Liver (tissue), 8 donors: ENCODE measurements at regions not wholly inside any gene's neighbourhood (a gene's known extent, or its start where the extent isn't known, plus 50 kb on each side); places are given as distances from the start of the nearest gene placed in this dataset.

Experiments used
- DNase-seq: peaks from one replicate; pipeline ENCODE4 v3.0.0-alpha.2; 2017; ENCODE audit warnings: low spot score
- H3K27ac ChIP-seq, 2 donors: one replicate each; pipeline ENCODE4 v1.7.0; 2013; ENCODE audit warnings: inconsistent platforms in 2 of 2, low read length in 2 of 2, control low read depth in 1 of 2, low read depth in 1 of 2, mild to moderate bottlenecking in 1 of 2
- H3K27me3 ChIP-seq, 4 donors: one replicate each; pipeline versions ENCODE4 v1.6.1 to v1.7.0; 2013; ENCODE audit warnings: low read length in 3 of 4, inconsistent platforms in 1 of 4, mild to moderate bottlenecking in 1 of 4, moderate library complexity in 1 of 4; ENCODE audit not compliant: control insufficient read depth in 4 of 4, insufficient read depth in 4 of 4
- H3K36me3 ChIP-seq, 4 donors: one replicate each; pipeline versions ENCODE4 v1.6.1 to v1.7.0; 2013; ENCODE audit warnings: low read length in 3 of 4, mild to moderate bottlenecking in 3 of 4, low read depth in 1 of 4, moderate library complexity in 1 of 4; ENCODE audit not compliant: control insufficient read depth in 4 of 4, insufficient read depth in 3 of 4
- H3K4me1 ChIP-seq, 4 donors: one replicate each; pipeline versions ENCODE4 v1.6.1 to v1.7.0; 2013; ENCODE audit warnings: low read length in 3 of 4, mild to moderate bottlenecking in 3 of 4, moderate library complexity in 1 of 4; ENCODE audit not compliant: control insufficient read depth in 4 of 4, insufficient read depth in 4 of 4
- H3K4me3 ChIP-seq, 3 donors: one replicate each; pipeline versions ENCODE4 v1.6.1 to v1.7.0; 2013; ENCODE audit warnings: low read length in 3 of 3, control low read depth in 1 of 3, low read depth in 1 of 3, mild to moderate bottlenecking in 1 of 3
- H3K9ac ChIP-seq, 2 donors: one replicate each; pipeline ENCODE4 v1.7.0; 2013; ENCODE audit warnings: low read length in 2 of 2, mild to moderate bottlenecking in 2 of 2, moderate library complexity in 2 of 2, control low read depth in 1 of 2, low read depth in 1 of 2
- H3K9me3 ChIP-seq, 4 donors: one replicate each; pipeline versions ENCODE4 v1.6.1 to v1.7.0; 2013; ENCODE audit warnings: low read length in 3 of 4; ENCODE audit not compliant: control insufficient read depth in 4 of 4
- ATF3 ChIP-seq: IDR thresholded peaks from 2 replicates; pipeline ENCODE4 v1.6.1; 2016; ENCODE audit warnings: antibody characterized with exemption
- CTCF ChIP-seq: fragments of 150-350 bp; IDR thresholded peaks from 2 replicates; pipeline ENCODE4 v1.5.1; 2017; ENCODE audit warnings: improper control_type of control experiment, low read depth, low read length; ENCODE audit not compliant: missing input control
- EGR1 ChIP-seq, 2 donors: IDR thresholded peaks; 2 replicates each; pipeline ENCODE4 v1.6.1; 2016 to 2018; ENCODE audit warnings: antibody characterized with exemption in 2 of 2, low read depth in 2 of 2
- FOXA1 ChIP-seq: IDR thresholded peaks from 2 replicates; pipeline ENCODE4 v1.6.1; 2016; ENCODE audit warnings: antibody characterized with exemption
- FOXA2 ChIP-seq: IDR thresholded peaks from 2 replicates; pipeline ENCODE4 v1.6.1; 2016; ENCODE audit warnings: antibody characterized with exemption
- HNF4A ChIP-seq, 2 donors: conservative IDR thresholded peaks; 2 replicates each; pipeline ENCODE4 v1.6.1; 2016; ENCODE audit warnings: antibody characterized with exemption in 2 of 2, mild to moderate bottlenecking in 2 of 2
- MAX ChIP-seq: IDR thresholded peaks from 2 replicates; pipeline ENCODE4 v1.6.1; 2016; ENCODE audit warnings: antibody characterized with exemption
- RAD21 ChIP-seq, 2 donors: IDR thresholded peaks; 2 replicates each; pipeline ENCODE4 v1.6.1; 2016; ENCODE audit warnings: antibody characterized with exemption in 2 of 2, mild to moderate bottlenecking in 2 of 2
- RXRA ChIP-seq, 2 donors: IDR thresholded peaks; 2 replicates each; pipeline ENCODE4 v1.6.1; 2017 to 2018; ENCODE audit warnings: antibody characterized with exemption in 2 of 2, mild to moderate bottlenecking in 1 of 2
- TAF1 ChIP-seq: conservative IDR thresholded peaks from 2 replicates; pipeline ENCODE4 v1.6.1; 2016; ENCODE audit warnings: antibody characterized with exemption, mild to moderate bottlenecking
- YY1 ChIP-seq: IDR thresholded peaks from 2 replicates; pipeline ENCODE4 v1.6.1; 2016; ENCODE audit warnings: antibody characterized with exemption, mild to moderate bottlenecking
- ZBTB33 ChIP-seq: IDR thresholded peaks from 2 replicates; pipeline ENCODE4 v1.6.1; 2016; ENCODE audit warnings: antibody characterized with exemption
- WGBS: extraction: QIAGEN DNeasy Blood & Tissue Kit; methylation state at CpG from one replicate; pipeline ENCODE4 v1.1.7; 2013; 5-methylcytosine and 5-hydroxymethylcytosine counted together
- donor health status: healthy.
- donor health status: healthy.
- donor health status: healthy.
- donor health status: healthy.
- donor health status: healthy.

GRCh38 chr2:145652571-145653545 lies 1132.9 kb upstream of the ZEB2 start:
- no peak for TF ChIP-seq FOXA1
- TF ChIP-seq EGR1 (IDR thresholded peaks at IDR 0.05; ENCODE audit: low read depth in 2 of 2): no peak
- TF ChIP-seq YY1: no peak
- TF ChIP-seq MAX: no peak
- no peak for TF ChIP-seq HNF4A (conservative IDR thresholded peaks at IDR 0.05)
- Histone ChIP-seq H3K9me3 (peaks cover 0 to 4% (median 0%) of the 10 kb centered on the region in 4 donors), H3K27me3 (no peaks in the 10 kb centered on the region), H3K4me1 (no peaks in the 10 kb centered on the region), H3K9ac (no peak overlapping the region), H3K27ac (no peak overlapping the region), H3K4me3 (no peak overlapping the region), H3K36me3 (no peaks in the 10 kb centered on the region)
- no peak for DNase-seq
- 74% methylated on average over 7 of the region's 7 CpGs for WGBS

- TF ChIP-seq TAF1 (no peak), HNF4A (conservative IDR thresholded peaks at IDR 0.05) (no peak), FOXA2 (no peak), MAX (no peak), ATF3 (no peak), EGR1 (IDR thresholded peaks at IDR 0.05; ENCODE audit: low read depth in 2 of 2) (no peak), ZBTB33 (no peak), CTCF (no peak), YY1 (no peak), RAD21 (IDR thresholded peaks at IDR 0.05) (no peak), FOXA1 (no peak), RXRA (IDR thresholded peaks at IDR 0.05) (no peak)
Observed at GRCh38 chr2:145652036-145652435, 1132.1 kb upstream of the ZEB2 start.

More at GRCh38 chr2:145652036-145652435, 1132.1 kb upstream of the ZEB2 start:
- peaks cover 0 to 4% (median 0%) of the 10 kb centered on the region in 4 donors for H3K9me3 ChIP-seq
- no peak overlapping the region for H3K4me3 ChIP-seq
- whole genome bisulfite sequencing: 73% methylated on average over 2 of the region's 2 CpGs
- no peaks in the 10 kb centered on the region for H3K27me3 ChIP-seq
- H3K9ac ChIP-seq: no peak overlapping the region
- no peak for DNase-seq
- H3K4me1 ChIP-seq: no peaks in the 10 kb centered on the region
- no peak overlapping the region for H3K27ac ChIP-seq
- H3K36me3 ChIP-seq: no peaks in the 10 kb centered on the region
